Spinal cord (tissue), 9 donors: ENCODE measurements at regions not wholly inside any gene's neighbourhood (a gene's known extent, or its start where the extent isn't known, plus 50 kb on each side); places are given as distances from the start of the nearest gene placed in this dataset.

Experiments used
- DNase-seq, 6 donors: peaks; one replicate each; pipeline versions ENCODE4 v3.0.0 to v3.0.0-alpha.2; 2013 to 2015; ENCODE audit warnings: low spot score in 6 of 6, low read depth in 4 of 6
- H3K27ac ChIP-seq: one replicate; pipeline ENCODE4 v1.5.1; 2013; ENCODE audit warnings: low read depth, low read length, control low read depth
- H3K27me3 ChIP-seq: one replicate; pipeline ENCODE4 v1.6.1; 2013; ENCODE audit warnings: low read length; ENCODE audit not compliant: control insufficient read depth, insufficient read depth
- H3K36me3 ChIP-seq: one replicate; pipeline ENCODE4 v1.6.1; 2013; ENCODE audit warnings: low read length; ENCODE audit not compliant: control insufficient read depth, insufficient read depth
- H3K4me1 ChIP-seq: one replicate; pipeline ENCODE4 v1.6.1; 2013; ENCODE audit warnings: low read length; ENCODE audit not compliant: control insufficient read depth, insufficient read depth
- H3K4me3 ChIP-seq: one replicate; pipeline ENCODE4 v1.5.1; 2013; ENCODE audit warnings: low read depth, low read length, control low read depth
- H3K9me3 ChIP-seq: one replicate; pipeline ENCODE4 v1.6.1; 2013; ENCODE audit warnings: low read length; ENCODE audit not compliant: control insufficient read depth, insufficient read depth
- WGBS: methylation state at CpG from one replicate; pipeline ENCODE4 v1.1.5; 2013; ENCODE audit warnings: missing lambda C conversion rate; ENCODE audit not compliant: insufficient coverage; 5-methylcytosine and 5-hydroxymethylcytosine counted together
- donor health status: healthy.

DNA sequence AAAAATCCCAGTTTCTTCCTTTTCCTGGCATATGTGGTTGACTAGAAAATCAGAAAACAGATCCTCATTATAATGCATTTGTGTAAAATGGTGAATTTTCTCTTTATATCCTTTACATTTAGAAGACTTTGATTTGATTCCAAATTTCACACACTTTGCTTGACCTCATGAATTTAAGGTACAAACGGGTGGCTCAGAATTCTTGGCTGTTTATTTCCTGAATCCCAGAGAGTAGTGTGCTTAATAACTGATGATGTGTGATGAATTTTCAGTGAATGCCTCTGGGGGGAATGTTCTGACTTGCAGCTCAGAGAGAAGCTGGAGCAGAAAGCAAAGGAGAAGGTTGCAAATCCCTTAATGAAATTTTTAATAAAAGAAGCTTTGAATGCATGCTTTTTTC, 126.8 kb downstream of the SPATA31D1 start:
- H3K9me3 ChIP-seq = no peaks in the 10 kb centered on the region
- no peaks in the 10 kb centered on the region for H3K4me1 ChIP-seq
- H3K27ac ChIP-seq = no peak overlapping the region
- no peaks in the 10 kb centered on the region for H3K36me3 ChIP-seq
- 17% methylated on average over 1 of the region's 1 CpG for WGBS
- H3K27me3 ChIP-seq = no peaks in the 10 kb centered on the region
- DNase-seq = no peak
- no peak overlapping the region for H3K4me3 ChIP-seq

DNA sequence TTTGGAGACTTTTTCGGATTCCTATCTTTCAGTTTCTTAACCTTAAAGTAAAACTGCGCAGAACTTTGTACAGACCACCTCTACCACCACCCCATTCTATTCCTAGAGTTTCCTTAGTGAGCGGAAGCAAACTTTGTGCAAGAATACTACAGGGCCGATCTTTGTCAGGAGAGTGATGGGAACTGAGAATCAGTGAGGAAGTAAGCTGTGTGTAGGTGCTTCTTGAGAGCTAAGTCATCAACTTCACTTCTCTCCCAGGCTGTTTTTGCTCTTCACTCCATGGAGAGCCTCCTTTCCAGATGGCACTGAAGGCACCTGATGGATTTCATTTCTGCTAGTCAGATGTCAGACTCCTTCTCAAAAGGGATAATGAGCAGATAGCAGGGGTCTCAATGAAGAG, 127.3 kb downstream of the SPATA31D1 start:
- no peaks in the 10 kb centered on the region for H3K9me3 ChIP-seq
- H3K27me3 ChIP-seq = no peaks in the 10 kb centered on the region
- DNase-seq = no peak
- no CpG with 5 or more reads among the region's 4 CpGs for WGBS
- no peak overlapping the region for H3K4me3 ChIP-seq
- H3K4me1 ChIP-seq = no peaks in the 10 kb centered on the region
- H3K36me3 ChIP-seq = no peaks in the 10 kb centered on the region
- H3K27ac ChIP-seq = peak overlapping the region; percentile 33

DNA sequence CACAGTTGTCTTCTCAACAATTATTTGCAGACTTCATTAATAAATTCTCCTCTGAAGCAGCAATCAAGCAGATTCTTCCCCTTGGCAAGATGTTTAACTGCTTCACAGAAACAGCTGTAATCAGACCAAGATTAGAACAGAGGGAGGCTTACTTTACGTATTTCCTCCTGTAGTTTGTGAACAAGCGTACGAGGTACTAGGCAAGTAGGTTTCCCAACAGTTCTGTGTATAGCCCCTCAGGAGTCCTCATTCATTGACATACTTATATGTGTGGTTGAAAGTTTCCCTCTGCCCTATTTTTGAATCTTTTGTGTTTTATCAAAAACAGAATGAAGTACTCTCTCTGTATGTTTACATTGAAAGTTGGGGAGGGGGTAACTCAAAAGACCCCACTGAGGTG, 128.0 kb downstream of the SPATA31D1 start:
- peak in 1 of 6 donors; percentile 59 for DNase-seq
- peak overlapping the region; percentile 63 for H3K27ac ChIP-seq
- H3K4me1 ChIP-seq = no peaks in the 10 kb centered on the region
- no peak overlapping the region for H3K4me3 ChIP-seq
- no peaks in the 10 kb centered on the region for H3K36me3 ChIP-seq
- WGBS = no CpG with 5 or more reads among the region's 3 CpGs
- H3K27me3 ChIP-seq = no peaks in the 10 kb centered on the region
- no peaks in the 10 kb centered on the region for H3K9me3 ChIP-seq

DNA sequence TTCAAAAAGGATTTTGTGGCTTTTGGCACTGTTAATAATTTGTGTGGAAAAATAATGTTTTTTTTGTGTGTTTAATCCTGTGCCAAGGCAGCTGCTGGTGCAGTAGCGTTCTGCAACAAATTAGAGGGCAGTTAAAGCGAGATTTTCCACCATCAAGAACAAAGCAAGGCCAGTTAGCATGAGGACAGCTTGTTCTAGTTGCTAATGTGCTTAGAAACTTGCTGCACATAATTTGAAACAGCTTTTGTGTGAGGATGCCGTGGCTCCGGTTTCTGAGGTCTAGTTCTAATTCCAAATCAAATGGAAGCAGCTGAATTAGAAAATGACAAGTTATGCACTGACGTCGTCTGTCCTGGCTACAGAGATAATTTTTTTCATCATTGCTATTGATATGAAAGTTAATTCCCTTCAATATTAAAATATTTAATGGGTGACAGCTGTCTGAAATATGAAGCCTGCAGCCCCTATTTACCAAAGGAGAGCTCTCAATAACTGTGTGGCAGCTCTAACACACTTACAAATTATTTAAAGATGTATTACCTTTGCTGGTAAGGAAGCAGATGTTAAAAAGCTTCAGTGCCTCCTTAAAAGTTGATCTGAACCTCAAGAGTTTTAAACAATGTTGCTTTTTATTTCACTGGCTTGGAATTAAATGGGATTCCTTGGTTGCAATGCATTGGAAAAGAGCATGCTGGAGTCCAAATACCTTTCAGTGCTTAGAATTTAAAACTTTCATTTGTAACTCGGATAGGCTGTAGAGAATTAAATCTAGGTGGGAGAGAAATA, 128.6 kb downstream of the SPATA31D1 start:
- H3K27ac ChIP-seq = peak overlapping the region; percentile 63
- no peak overlapping the region for H3K4me3 ChIP-seq
- no peaks in the 10 kb centered on the region for H3K4me1 ChIP-seq
- peak in 4 of 6 donors; percentile 26 to 84 (median 66) for DNase-seq
- no peaks in the 10 kb centered on the region for H3K27me3 ChIP-seq
- no peaks in the 10 kb centered on the region for H3K36me3 ChIP-seq
- 34% methylated on average over 5 of the region's 7 CpGs for WGBS
- H3K9me3 ChIP-seq = no peaks in the 10 kb centered on the region

DNA sequence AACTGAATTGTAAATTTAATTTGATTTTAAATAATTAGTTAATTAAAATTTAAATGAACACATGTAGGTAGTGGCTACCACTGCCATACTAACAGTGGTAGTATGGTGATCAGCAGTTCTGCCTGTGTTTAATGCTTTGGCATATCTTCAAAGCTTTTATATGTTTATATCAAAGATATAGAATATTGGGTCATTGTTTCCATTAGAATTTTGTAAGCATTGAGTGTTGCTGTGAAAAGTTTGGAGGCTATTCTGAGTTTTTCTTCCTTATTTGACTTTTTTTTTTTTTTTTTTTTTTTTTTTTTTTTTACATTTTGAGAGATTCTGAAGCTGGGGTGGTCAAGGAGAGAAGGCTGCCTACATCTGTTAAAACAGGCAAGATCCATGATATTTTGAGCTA, 134.2 kb downstream of the SPATA31D1 start:
- Histone ChIP-seq H3K36me3 (no peaks in the 10 kb centered on the region), H3K4me3 (no peak overlapping the region), H3K27ac (no peak overlapping the region), H3K9me3 (no peaks in the 10 kb centered on the region), H3K27me3 (no peaks in the 10 kb centered on the region), H3K4me1 (no peaks in the 10 kb centered on the region)
- DNase-seq = no peak

DNA sequence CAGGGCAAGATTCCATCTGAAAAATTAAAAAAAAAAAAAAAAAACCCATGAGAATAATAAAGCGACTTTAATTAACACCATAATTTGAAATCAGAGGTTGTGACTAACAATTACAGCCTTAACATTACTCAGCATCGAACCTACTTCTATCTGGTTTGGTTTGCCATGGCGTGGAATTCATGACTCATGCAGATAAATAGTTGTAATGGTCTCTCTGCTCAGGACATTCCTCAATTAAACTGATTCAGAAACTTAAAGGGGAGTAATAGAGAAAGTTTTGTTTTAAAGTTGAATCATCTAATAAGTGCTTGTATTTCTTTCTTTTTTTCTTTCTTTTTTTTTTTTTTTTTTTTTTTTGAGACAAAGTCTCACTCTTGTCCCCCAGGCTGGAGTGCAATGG, 135.5 kb downstream of the SPATA31D1 start:
- WGBS = no CpG with 5 or more reads among the region's 3 CpGs

DNA sequence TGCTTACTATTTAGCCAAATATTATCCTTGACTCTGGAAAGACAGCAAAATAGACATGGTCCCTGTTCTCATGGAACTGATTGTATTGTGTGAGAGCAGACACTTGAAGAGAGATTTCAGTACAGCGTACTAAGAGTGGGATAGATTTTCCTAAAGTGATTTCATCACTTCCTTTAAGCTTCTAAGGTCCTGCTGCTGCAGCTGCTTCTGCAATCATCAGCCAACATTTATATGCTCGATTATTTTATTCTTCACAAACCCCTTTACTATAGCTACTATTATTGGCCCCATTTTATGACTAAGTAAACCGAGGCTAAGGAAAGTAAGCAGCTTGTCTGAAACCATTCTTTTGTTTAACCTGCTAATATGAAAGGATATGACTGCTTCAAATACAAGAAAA, 137.7 kb downstream of the SPATA31D1 start:
- Histone ChIP-seq H3K27me3 (no peaks in the 10 kb centered on the region), H3K27ac (no peak overlapping the region), H3K36me3 (no peaks in the 10 kb centered on the region), H3K9me3 (no peaks in the 10 kb centered on the region), H3K4me3 (no peak overlapping the region), H3K4me1 (no peaks in the 10 kb centered on the region)
- WGBS = no CpG with 5 or more reads among the region's 3 CpGs
- DNase-seq = no peak

More for the DNA sequence above, 135.5 kb downstream of the SPATA31D1 start:
- Histone ChIP-seq H3K36me3 (no peaks in the 10 kb centered on the region), H3K27me3 (no peaks in the 10 kb centered on the region), H3K4me1 (no peaks in the 10 kb centered on the region), H3K4me3 (no peak overlapping the region), H3K9me3 (no peaks in the 10 kb centered on the region), H3K27ac (no peak overlapping the region)
- no peak for DNase-seq

DNA sequence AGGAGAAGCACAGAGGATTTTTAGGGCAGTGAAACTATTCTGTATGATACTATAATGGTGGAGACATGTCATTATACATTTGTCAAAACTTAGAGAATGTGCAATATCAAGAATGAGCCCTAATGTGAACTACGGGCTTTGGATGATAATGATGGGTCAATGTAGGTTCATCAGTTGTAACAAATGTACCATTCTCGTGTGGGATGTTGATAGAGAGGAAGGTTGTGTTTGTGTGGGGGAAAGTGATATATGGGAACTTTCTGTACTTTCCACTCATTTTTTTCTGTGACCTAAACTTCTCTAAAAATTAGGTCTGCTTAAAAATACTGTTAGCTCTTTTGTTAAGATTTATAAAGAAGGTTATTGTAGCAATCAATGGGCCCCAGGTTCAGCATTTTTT, 138.9 kb downstream of the SPATA31D1 start:
- no peak overlapping the region for H3K27ac ChIP-seq
- no peaks in the 10 kb centered on the region for H3K9me3 ChIP-seq
- no peaks in the 10 kb centered on the region for H3K36me3 ChIP-seq
- H3K4me1 ChIP-seq = no peaks in the 10 kb centered on the region
- no peak overlapping the region for H3K4me3 ChIP-seq
- WGBS = no CpG with 5 or more reads among the region's 2 CpGs
- DNase-seq = no peak
- no peaks in the 10 kb centered on the region for H3K27me3 ChIP-seq

DNA sequence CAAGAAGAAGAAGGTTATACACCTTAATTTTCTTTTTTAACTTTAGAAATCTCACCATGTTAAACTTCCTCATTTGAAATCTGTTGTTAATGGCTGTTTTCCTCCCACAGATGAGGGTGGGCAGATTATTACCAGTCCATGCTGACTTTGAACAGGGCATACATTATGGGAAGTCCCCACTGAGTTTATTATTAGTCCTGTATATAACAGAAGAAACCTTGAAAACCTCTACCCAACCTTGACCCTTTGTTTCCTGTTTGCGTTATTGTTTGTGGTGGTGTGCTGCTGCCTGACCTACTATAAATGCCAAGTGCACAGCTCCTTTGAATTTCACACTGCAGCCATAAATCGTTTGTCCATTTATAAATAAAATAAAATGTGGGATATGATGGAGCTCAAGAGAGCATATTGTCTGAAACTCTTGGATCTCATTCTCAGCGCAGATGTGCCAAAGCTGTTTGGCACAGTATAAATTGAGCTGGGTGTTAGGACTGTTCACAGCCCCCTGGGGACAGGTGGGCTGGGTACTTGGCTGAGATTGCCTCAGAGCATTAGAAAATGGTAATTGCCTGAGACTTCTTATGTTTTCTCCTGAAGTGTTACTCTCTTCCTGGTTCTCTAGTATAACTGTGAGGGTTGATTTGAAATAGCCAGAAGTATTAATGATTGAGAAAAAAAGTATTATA, 139.6 kb downstream of the SPATA31D1 start:
- H3K4me3 ChIP-seq = no peak overlapping the region
- no peaks in the 10 kb centered on the region for H3K9me3 ChIP-seq
- no peaks in the 10 kb centered on the region for H3K4me1 ChIP-seq
- peak in 2 of 6 donors; percentile 80 to 85 for DNase-seq
- H3K27me3 ChIP-seq = no peaks in the 10 kb centered on the region
- no peak overlapping the region for H3K27ac ChIP-seq
- H3K36me3 ChIP-seq = no peaks in the 10 kb centered on the region
- WGBS = 10% methylated on average over 1 of the region's 3 CpGs

DNA sequence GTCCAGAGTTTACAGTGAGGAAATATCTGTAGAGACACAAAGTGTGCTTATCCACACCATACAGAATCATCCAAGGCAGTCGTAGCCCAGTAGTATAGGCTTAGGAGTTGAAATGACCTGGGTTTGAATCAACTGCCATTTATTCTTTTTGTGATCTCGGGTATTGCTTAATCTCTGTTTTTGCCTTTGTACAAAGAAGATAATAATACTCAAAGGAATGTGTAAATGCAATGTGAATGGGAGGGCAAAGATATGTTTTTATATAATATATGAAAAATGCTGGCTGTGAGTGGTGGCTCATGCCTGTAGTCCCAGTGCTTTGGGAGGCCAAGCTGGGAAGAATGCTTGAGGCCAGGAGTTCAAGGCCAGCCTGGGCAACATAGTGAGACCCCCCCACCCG, 141.1 kb downstream of the SPATA31D1 start:
- no peak for DNase-seq
- no peak overlapping the region for H3K27ac ChIP-seq
- no CpG with 5 or more reads among the region's 3 CpGs for WGBS
- H3K9me3 ChIP-seq = no peaks in the 10 kb centered on the region
- H3K27me3 ChIP-seq = no peaks in the 10 kb centered on the region
- H3K4me3 ChIP-seq = no peak overlapping the region
- no peaks in the 10 kb centered on the region for H3K36me3 ChIP-seq
- H3K4me1 ChIP-seq = no peaks in the 10 kb centered on the region
